ENCODE measurements at regions not wholly inside any gene's neighbourhood (a gene's known extent, or its start where the extent isn't known, plus 50 kb on each side); places are given as distances from the start of the nearest gene placed in this dataset.

GRCh38 chr7:156094350-156095146 lies 282.3 kb upstream of the SHH start:
- Histone ChIP-seq H3K79me2 (no peaks in the 10 kb centered on the region), H3K27me3 (no peaks in the 10 kb centered on the region), H3K36me3 (replicated peaks; ENCODE audit: insufficient read depth, low read depth) (no peaks in the 10 kb centered on the region), H3K27ac (no peak overlapping the region), H4K20me1 (ENCODE audit: insufficient read depth, poor library complexity, severe bottlenecking) (no peaks in the 10 kb centered on the region), H3K4me3 (no peak overlapping the region), H2AFZ (no peak overlapping the region), H3K9me3 (ENCODE audit: low read depth) (no peaks in the 10 kb centered on the region), H3K4me2 (no peak overlapping the region), H3K4me1 (ENCODE audit: insufficient read depth) (peaks cover 5% of the 10 kb centered on the region), H3K9me2 (replicated peaks; ENCODE audit: insufficient read depth) (no peaks in the 10 kb centered on the region)
- no peak for DNase-seq (ENCODE audit: low spot score)
- 93% methylated on average over 15 of the region's 15 CpGs for WGBS (ENCODE audit: low lambda C conversion rate, missing lambda C conversion rate)
- no peak for TF ChIP-seq EZH2phosphoT487 (IDR thresholded peaks at IDR 0.05; ENCODE audit: low read depth, severe bottlenecking, unreplicated experiment)
- TF ChIP-seq, protein P1, sequence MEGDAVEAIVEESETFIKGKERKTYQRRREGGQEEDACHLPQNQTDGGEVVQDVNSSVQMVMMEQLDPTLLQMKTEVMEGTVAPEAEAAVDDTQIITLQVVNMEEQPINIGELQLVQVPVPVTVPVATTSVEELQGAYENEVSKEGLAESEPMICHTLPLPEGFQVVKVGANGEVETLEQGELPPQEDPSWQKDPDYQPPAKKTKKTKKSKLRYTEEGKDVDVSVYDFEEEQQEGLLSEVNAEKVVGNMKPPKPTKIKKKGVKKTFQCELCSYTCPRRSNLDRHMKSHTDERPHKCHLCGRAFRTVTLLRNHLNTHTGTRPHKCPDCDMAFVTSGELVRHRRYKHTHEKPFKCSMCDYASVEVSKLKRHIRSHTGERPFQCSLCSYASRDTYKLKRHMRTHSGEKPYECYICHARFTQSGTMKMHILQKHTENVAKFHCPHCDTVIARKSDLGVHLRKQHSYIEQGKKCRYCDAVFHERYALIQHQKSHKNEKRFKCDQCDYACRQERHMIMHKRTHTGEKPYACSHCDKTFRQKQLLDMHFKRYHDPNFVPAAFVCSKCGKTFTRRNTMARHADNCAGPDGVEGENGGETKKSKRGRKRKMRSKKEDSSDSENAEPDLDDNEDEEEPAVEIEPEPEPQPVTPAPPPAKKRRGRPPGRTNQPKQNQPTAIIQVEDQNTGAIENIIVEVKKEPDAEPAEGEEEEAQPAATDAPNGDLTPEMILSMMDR (IDR thresholded peaks at IDR 0.05; ENCODE audit: poor library complexity) = no peak
- no peak for TF ChIP-seq EZH2 (IDR thresholded peaks at IDR 0.05; ENCODE audit: borderline replicate concordance)

- Histone ChIP-seq H3K79me2 (no peaks in the 10 kb centered on the region), H3K4me2 (no peak overlapping the region), H3K9me2 (replicated peaks; ENCODE audit: insufficient read depth) (no peaks in the 10 kb centered on the region), H3K4me3 (no peak overlapping the region), H3K4me1 (ENCODE audit: insufficient read depth) (peaks cover under 1% of the 10 kb centered on the region), H4K20me1 (ENCODE audit: insufficient read depth, poor library complexity, severe bottlenecking) (no peaks in the 10 kb centered on the region), H2AFZ (no peak overlapping the region), H3K27me3 (no peaks in the 10 kb centered on the region), H3K36me3 (replicated peaks; ENCODE audit: insufficient read depth, low read depth) (no peaks in the 10 kb centered on the region), H3K27ac (no peak overlapping the region), H3K9me3 (ENCODE audit: low read depth) (no peaks in the 10 kb centered on the region)
- 91% methylated on average over 11 of the region's 11 CpGs for WGBS (ENCODE audit: low lambda C conversion rate, missing lambda C conversion rate)
- no peak for TF ChIP-seq EZH2phosphoT487 (IDR thresholded peaks at IDR 0.05; ENCODE audit: low read depth, severe bottlenecking, unreplicated experiment)
- TF ChIP-seq, protein P1 (IDR thresholded peaks at IDR 0.05; ENCODE audit: poor library complexity) = no peak
- DNase-seq (ENCODE audit: low spot score) = no peak
Observed at GRCh38 chr7:156092307-156092706, 280.0 kb upstream of the SHH start.

- Histone ChIP-seq H3K79me2 (no peaks in the 10 kb centered on the region), H2AFZ (no peak overlapping the region), H3K9me2 (replicated peaks; ENCODE audit: insufficient read depth) (no peaks in the 10 kb centered on the region), H3K9me3 (ENCODE audit: low read depth) (no peaks in the 10 kb centered on the region), H3K27ac (no peak overlapping the region), H3K4me3 (no peak overlapping the region), H3K27me3 (no peaks in the 10 kb centered on the region), H4K20me1 (ENCODE audit: insufficient read depth, poor library complexity, severe bottlenecking) (no peaks in the 10 kb centered on the region), H3K4me2 (no peak overlapping the region), H3K36me3 (replicated peaks; ENCODE audit: insufficient read depth, low read depth) (no peaks in the 10 kb centered on the region), H3K4me1 (ENCODE audit: insufficient read depth) (no peaks in the 10 kb centered on the region)
- DNase-seq (ENCODE audit: low spot score) = no peak
- whole genome bisulfite sequencing (ENCODE audit: low lambda C conversion rate, missing lambda C conversion rate) = 92% methylated on average over 10 of the region's 10 CpGs
- TF ChIP-seq, protein P1 (IDR thresholded peaks at IDR 0.05; ENCODE audit: poor library complexity) = no peak
- no peak for TF ChIP-seq EZH2phosphoT487 (IDR thresholded peaks at IDR 0.05; ENCODE audit: low read depth, severe bottlenecking, unreplicated experiment)
- no peak for TF ChIP-seq EZH2 (IDR thresholded peaks at IDR 0.05; ENCODE audit: borderline replicate concordance)
Observed at GRCh38 chr7:156091519-156092080, 279.3 kb upstream of the SHH start.

Data from hepatocyte (in vitro differentiated cells).